ENCODE measurements at regions not wholly inside any gene's neighbourhood (a gene's known extent, or its start where the extent isn't known, plus 50 kb on each side); places are given as distances from the start of the nearest gene placed in this dataset.

DNA sequence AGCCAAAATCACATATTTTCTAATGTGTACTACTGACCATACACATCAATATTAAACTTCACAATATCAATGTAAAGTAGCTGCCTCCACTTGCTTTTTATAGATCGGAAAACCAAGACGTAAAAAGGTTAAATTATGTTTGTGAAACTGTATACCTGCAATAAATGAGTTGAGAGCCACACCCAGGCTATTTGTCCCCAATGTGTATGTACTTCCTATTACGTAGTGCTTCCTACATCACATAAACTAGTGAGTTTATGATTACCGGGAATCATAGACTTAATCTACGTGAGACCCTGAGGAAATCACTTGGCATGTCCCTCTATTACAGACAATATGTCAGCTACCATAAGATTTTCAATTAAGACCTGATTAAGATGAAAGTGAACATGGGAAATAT is 903.4 kb downstream of the RAB28 start:
- CTCF ChIA-PET, result no interaction called here
- WGBS (ENCODE audit: insufficient coverage), result no CpG with 5 or more reads among the region's 5 CpGs

DNA sequence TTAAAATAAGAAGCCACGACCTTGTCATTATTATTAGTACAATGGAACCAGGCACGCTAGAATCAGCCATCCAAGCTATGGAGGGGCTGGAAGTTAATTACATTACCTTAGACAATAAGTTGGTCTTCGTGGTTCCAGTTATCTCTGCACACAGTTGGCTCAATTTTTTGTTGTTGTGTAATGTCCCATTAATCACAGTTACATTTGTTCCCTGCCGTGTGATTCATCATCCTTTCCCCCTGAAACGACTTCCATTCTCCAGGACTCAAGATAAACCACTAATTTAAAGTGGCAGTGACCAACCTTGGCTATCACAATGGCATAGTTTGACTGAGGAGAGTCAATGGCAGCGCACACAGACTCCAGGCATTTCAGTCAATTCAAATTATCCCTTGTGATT is 905.0 kb downstream of the RAB28 start:
- H3K4me3 ChIP-seq (ENCODE audit: control insufficient read depth in 1 of 7, extremely low read depth in 1 of 7, insufficient read depth in 4 of 7, low read depth in 2 of 7, low read length in 6 of 7), result no peak overlapping the region
- CTCF ChIA-PET, result no interaction called here
- H3K27me3 ChIP-seq (replicated peaks in 2 of 5; ENCODE audit: control insufficient read depth in 4 of 5, insufficient read depth in 5 of 5, low read length in 4 of 5), result no peaks in the 10 kb centered on the region
- H3K4me1 ChIP-seq (ENCODE audit: control extremely low read depth in 1 of 4, control insufficient read depth in 4 of 4, insufficient read depth in 4 of 4, low read length in 3 of 4), result no peaks in the 10 kb centered on the region
- H3K9me3 ChIP-seq (ENCODE audit: control extremely low read depth in 1 of 5, control insufficient read depth in 4 of 5, insufficient read depth in 2 of 5, low read depth in 1 of 5, low read length in 4 of 5), result no peaks in the 10 kb centered on the region
- POLR2A ChIA-PET, result no interaction called here
- no peak overlapping the region for H3K27ac ChIP-seq (ENCODE audit: insufficient read depth in 1 of 2, low read depth in 1 of 2, low read length in 2 of 2, poor library complexity in 1 of 2, severe bottlenecking in 2 of 2)
- no peaks in the 10 kb centered on the region for H3K36me3 ChIP-seq (ENCODE audit: control insufficient read depth in 4 of 4, insufficient read depth in 4 of 4, low read length in 3 of 4)
- DNase-seq, result no peak
- 26% methylated on average over 3 of the region's 6 CpGs for WGBS (ENCODE audit: insufficient coverage)

More for the DNA sequence above, 903.4 kb downstream of the RAB28 start:
- no peak for DNase-seq
- Histone ChIP-seq H3K9me3 (ENCODE audit: control extremely low read depth in 1 of 5, control insufficient read depth in 4 of 5, insufficient read depth in 2 of 5, low read depth in 1 of 5, low read length in 4 of 5) (no peaks in the 10 kb centered on the region), H3K4me1 (ENCODE audit: control extremely low read depth in 1 of 4, control insufficient read depth in 4 of 4, insufficient read depth in 4 of 4, low read length in 3 of 4) (no peaks in the 10 kb centered on the region), H3K4me3 (ENCODE audit: control insufficient read depth in 1 of 7, extremely low read depth in 1 of 7, insufficient read depth in 4 of 7, low read depth in 2 of 7, low read length in 6 of 7) (no peak overlapping the region), H3K27ac (ENCODE audit: insufficient read depth in 1 of 2, low read depth in 1 of 2, low read length in 2 of 2, poor library complexity in 1 of 2, severe bottlenecking in 2 of 2) (no peak overlapping the region), H3K27me3 (replicated peaks in 2 of 5; ENCODE audit: control insufficient read depth in 4 of 5, insufficient read depth in 5 of 5, low read length in 4 of 5) (no peaks in the 10 kb centered on the region), H3K36me3 (ENCODE audit: control insufficient read depth in 4 of 4, insufficient read depth in 4 of 4, low read length in 3 of 4) (no peaks in the 10 kb centered on the region)
- POLR2A ChIA-PET, result no interaction called here

DNA sequence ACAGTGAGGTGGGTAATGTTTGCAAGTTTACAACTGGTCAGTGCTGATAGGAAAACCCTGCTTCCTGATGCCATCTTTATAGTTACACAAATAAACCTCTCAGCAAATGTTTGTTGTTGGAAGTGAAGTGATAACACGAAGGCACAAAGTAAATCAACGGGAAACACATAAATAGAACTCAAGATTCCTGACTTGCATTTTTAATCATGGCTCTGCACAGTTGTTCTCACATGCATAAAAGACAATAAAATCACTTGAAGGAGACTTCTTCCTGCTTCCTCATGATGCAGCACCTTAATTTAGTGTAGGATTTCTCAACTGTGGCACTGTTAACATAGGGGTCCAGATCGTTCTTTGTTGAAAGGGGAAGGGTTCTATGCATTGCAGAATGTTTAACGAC is 907.7 kb downstream of the RAB28 start:
- Histone ChIP-seq H3K36me3 (ENCODE audit: control insufficient read depth in 4 of 4, insufficient read depth in 4 of 4, low read length in 3 of 4) (no peaks in the 10 kb centered on the region), H3K9me3 (ENCODE audit: control extremely low read depth in 1 of 5, control insufficient read depth in 4 of 5, insufficient read depth in 2 of 5, low read depth in 1 of 5, low read length in 4 of 5) (no peaks in the 10 kb centered on the region), H3K27me3 (replicated peaks in 2 of 5; ENCODE audit: control insufficient read depth in 4 of 5, insufficient read depth in 5 of 5, low read length in 4 of 5) (no peaks in the 10 kb centered on the region), H3K27ac (ENCODE audit: insufficient read depth in 1 of 2, low read depth in 1 of 2, low read length in 2 of 2, poor library complexity in 1 of 2, severe bottlenecking in 2 of 2) (no peak overlapping the region), H3K4me3 (ENCODE audit: control insufficient read depth in 1 of 7, extremely low read depth in 1 of 7, insufficient read depth in 4 of 7, low read depth in 2 of 7, low read length in 6 of 7) (no peak overlapping the region), H3K4me1 (ENCODE audit: control extremely low read depth in 1 of 4, control insufficient read depth in 4 of 4, insufficient read depth in 4 of 4, low read length in 3 of 4) (no peaks in the 10 kb centered on the region)
- DNase-seq, result no peak
- CTCF ChIA-PET, result no interaction called here
- POLR2A ChIA-PET, result no interaction called here
- WGBS (ENCODE audit: insufficient coverage), result no CpG with 5 or more reads among the region's 4 CpGs

DNA sequence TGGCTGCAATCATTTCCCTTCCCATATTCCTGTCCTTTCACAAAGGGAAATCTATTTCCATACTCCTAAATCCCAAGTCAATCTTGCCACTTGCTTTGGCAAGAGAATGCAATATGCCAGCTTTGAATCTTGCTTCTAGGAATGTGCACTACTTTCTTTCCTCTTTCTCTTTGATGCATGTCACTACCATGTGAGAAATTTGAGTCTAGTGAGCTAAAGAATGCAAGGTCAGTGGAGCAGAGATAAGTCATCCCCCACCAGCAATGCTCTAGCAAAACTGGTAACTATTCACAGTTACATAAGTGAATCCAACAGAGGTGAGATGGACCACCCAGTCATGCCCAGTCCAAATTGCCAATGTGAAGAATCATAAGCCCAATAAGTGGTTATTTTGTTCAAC is 910.4 kb downstream of the RAB28 start:
- Histone ChIP-seq H3K4me1 (ENCODE audit: control extremely low read depth in 1 of 4, control insufficient read depth in 4 of 4, insufficient read depth in 4 of 4, low read length in 3 of 4) (no peaks in the 10 kb centered on the region), H3K27me3 (replicated peaks in 2 of 5; ENCODE audit: control insufficient read depth in 4 of 5, insufficient read depth in 5 of 5, low read length in 4 of 5) (no peaks in the 10 kb centered on the region), H3K9me3 (ENCODE audit: control extremely low read depth in 1 of 5, control insufficient read depth in 4 of 5, insufficient read depth in 2 of 5, low read depth in 1 of 5, low read length in 4 of 5) (no peaks in the 10 kb centered on the region), H3K27ac (ENCODE audit: insufficient read depth in 1 of 2, low read depth in 1 of 2, low read length in 2 of 2, poor library complexity in 1 of 2, severe bottlenecking in 2 of 2) (no peak overlapping the region), H3K4me3 (ENCODE audit: control insufficient read depth in 1 of 7, extremely low read depth in 1 of 7, insufficient read depth in 4 of 7, low read depth in 2 of 7, low read length in 6 of 7) (no peak overlapping the region), H3K36me3 (ENCODE audit: control insufficient read depth in 4 of 4, insufficient read depth in 4 of 4, low read length in 3 of 4) (no peaks in the 10 kb centered on the region)
- DNase-seq, result no peak
- ChIA-PET POLR2A (no interaction called here), CTCF (no interaction called here)

DNA sequence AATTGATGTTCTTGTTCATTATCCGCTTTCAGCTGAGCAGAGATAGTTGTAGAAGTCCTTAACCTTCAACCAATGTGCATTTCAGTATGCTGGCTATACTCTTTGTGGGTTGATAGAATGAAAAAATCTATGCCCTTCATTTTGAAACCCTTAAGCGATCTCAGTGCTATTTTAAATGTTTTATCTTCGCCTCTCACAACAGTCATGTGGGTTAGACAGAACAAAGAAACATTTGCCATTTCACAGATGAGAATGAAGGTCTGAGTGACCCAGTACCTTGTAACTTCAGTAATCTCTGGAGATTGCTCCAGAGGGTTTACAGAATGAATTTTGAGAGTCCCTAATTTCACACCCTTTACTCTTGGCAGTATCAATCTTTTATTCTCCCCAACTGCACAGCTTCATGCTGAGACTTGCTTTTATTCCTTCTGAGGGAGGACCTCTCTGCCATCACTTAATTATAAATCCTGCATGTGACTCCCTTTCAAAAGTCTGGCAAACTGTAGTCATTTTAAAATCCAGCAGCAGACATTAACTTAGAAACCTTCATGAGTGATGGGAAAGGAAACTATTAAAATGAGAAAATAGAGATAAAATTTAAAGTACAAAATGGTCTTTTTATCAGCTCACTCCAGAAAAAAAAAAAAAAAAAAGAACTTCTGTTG is 921.5 kb downstream of the RAB28 start:
- DNase-seq, result no peak
- POLR2A ChIA-PET, result no interaction called here
- no peaks in the 10 kb centered on the region for H3K36me3 ChIP-seq (ENCODE audit: control insufficient read depth in 4 of 4, insufficient read depth in 4 of 4, low read length in 3 of 4)
- H3K27me3 ChIP-seq (replicated peaks in 2 of 5; ENCODE audit: control insufficient read depth in 4 of 5, insufficient read depth in 5 of 5, low read length in 4 of 5), result no peaks in the 10 kb centered on the region
- CTCF ChIA-PET, result no interaction called here
- H3K4me3 ChIP-seq (ENCODE audit: control insufficient read depth in 1 of 7, extremely low read depth in 1 of 7, insufficient read depth in 4 of 7, low read depth in 2 of 7, low read length in 6 of 7), result no peak overlapping the region
- 100% methylated on average over 2 of the region's 3 CpGs for WGBS (ENCODE audit: insufficient coverage)
- no peak overlapping the region for H3K27ac ChIP-seq (ENCODE audit: insufficient read depth in 1 of 2, low read depth in 1 of 2, low read length in 2 of 2, poor library complexity in 1 of 2, severe bottlenecking in 2 of 2)
- no peaks in the 10 kb centered on the region for H3K4me1 ChIP-seq (ENCODE audit: control extremely low read depth in 1 of 4, control insufficient read depth in 4 of 4, insufficient read depth in 4 of 4, low read length in 3 of 4)
- H3K9me3 ChIP-seq (ENCODE audit: control extremely low read depth in 1 of 5, control insufficient read depth in 4 of 5, insufficient read depth in 2 of 5, low read depth in 1 of 5, low read length in 4 of 5), result no peaks in the 10 kb centered on the region

DNA sequence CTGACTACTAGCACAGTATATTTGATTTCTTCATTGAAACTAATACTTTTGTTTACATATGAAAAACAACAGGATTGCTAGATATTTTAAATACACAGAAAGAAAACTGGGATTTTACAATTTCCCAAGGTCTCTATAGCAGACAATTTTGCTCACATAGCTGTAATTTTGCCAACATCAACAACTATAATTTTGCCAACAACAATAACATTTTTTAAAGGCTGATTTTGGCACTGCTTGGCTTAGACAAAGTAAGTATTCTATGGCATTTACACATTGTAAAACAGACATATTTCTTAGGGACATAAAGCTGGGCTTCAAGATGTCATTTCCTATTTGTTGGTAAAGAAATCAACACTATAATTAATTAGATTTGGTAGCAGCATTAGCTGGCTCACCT is 922.1 kb downstream of the RAB28 start:
- Histone ChIP-seq H3K4me3 (ENCODE audit: control insufficient read depth in 1 of 7, extremely low read depth in 1 of 7, insufficient read depth in 4 of 7, low read depth in 2 of 7, low read length in 6 of 7) (no peak overlapping the region), H3K36me3 (ENCODE audit: control insufficient read depth in 4 of 4, insufficient read depth in 4 of 4, low read length in 3 of 4) (no peaks in the 10 kb centered on the region), H3K9me3 (ENCODE audit: control extremely low read depth in 1 of 5, control insufficient read depth in 4 of 5, insufficient read depth in 2 of 5, low read depth in 1 of 5, low read length in 4 of 5) (no peaks in the 10 kb centered on the region), H3K27me3 (replicated peaks in 2 of 5; ENCODE audit: control insufficient read depth in 4 of 5, insufficient read depth in 5 of 5, low read length in 4 of 5) (no peaks in the 10 kb centered on the region), H3K4me1 (ENCODE audit: control extremely low read depth in 1 of 4, control insufficient read depth in 4 of 4, insufficient read depth in 4 of 4, low read length in 3 of 4) (no peaks in the 10 kb centered on the region), H3K27ac (ENCODE audit: insufficient read depth in 1 of 2, low read depth in 1 of 2, low read length in 2 of 2, poor library complexity in 1 of 2, severe bottlenecking in 2 of 2) (no peak overlapping the region)
- no peak for DNase-seq
- CTCF ChIA-PET, result no interaction called here
- POLR2A ChIA-PET, result no interaction called here

DNA sequence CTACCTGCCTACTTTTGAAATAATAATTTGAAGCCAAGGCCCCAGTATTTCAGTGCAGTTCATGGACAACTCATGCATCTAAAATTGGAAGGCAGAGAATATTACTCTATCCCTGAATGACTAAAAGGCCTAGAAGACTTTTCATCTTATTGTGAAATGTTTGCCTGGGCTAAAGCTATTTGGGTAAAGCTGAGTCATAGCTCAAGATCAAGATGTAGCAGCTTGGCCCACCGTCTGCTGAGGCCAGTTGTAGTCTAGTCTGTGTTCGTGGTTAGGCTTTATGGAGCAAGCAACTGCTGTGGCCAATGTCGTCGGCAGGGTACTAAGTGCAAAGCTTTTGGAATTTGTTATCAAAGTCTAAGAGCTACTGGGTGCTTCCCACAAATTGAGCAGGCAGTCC is 929.1 kb downstream of the RAB28 start:
- peak in 1 of 3 donors; percentile 0 for DNase-seq

More for the DNA sequence above, 929.1 kb downstream of the RAB28 start:
- Histone ChIP-seq H3K4me1 (ENCODE audit: control extremely low read depth in 1 of 4, control insufficient read depth in 4 of 4, insufficient read depth in 4 of 4, low read length in 3 of 4) (no peaks in the 10 kb centered on the region), H3K36me3 (ENCODE audit: control insufficient read depth in 4 of 4, insufficient read depth in 4 of 4, low read length in 3 of 4) (no peaks in the 10 kb centered on the region), H3K9me3 (ENCODE audit: control extremely low read depth in 1 of 5, control insufficient read depth in 4 of 5, insufficient read depth in 2 of 5, low read depth in 1 of 5, low read length in 4 of 5) (peaks cover 0 to 2% (median 0%) of the 10 kb centered on the region in 5 experiments), H3K27me3 (replicated peaks in 2 of 5; ENCODE audit: control insufficient read depth in 4 of 5, insufficient read depth in 5 of 5, low read length in 4 of 5) (no peaks in the 10 kb centered on the region), H3K4me3 (ENCODE audit: control insufficient read depth in 1 of 7, extremely low read depth in 1 of 7, insufficient read depth in 4 of 7, low read depth in 2 of 7, low read length in 6 of 7) (no peak overlapping the region), H3K27ac (ENCODE audit: insufficient read depth in 1 of 2, low read depth in 1 of 2, low read length in 2 of 2, poor library complexity in 1 of 2, severe bottlenecking in 2 of 2) (no peak overlapping the region)
- ChIA-PET CTCF (no interaction called here), POLR2A (no interaction called here)
- WGBS (ENCODE audit: insufficient coverage), result 82% methylated on average over 4 of the region's 4 CpGs
